ENCODE measurements at regions not wholly inside any gene's neighbourhood (a gene's known extent, or its start where the extent isn't known, plus 50 kb on each side); places are given as distances from the start of the nearest gene placed in this dataset.

DNA sequence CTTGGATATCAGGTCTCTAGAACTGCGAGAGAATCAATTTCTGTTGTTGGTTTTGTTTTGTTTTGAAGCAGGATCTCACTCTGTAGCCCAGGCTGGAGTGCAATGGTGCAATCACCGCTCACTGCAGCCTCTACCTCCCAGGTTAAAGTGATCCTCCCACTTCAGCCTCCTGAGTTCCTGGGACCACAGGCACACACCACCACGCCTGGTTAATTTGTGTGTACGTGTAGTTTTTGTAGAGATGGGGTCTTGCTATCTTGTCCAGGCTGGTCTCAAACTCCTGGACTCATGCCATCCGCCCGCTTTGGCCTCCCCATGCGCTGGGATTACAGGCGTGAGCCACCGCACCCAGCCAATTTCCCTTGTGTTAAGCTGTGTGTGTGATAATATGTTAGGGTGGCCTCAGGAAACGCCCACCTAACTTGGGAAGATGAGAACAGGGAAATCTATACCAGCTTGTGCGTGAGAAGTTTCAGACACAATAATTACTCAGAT lies 109.6 kb downstream of the SIK1 start:
- TF ChIP-seq, protein P1, sequence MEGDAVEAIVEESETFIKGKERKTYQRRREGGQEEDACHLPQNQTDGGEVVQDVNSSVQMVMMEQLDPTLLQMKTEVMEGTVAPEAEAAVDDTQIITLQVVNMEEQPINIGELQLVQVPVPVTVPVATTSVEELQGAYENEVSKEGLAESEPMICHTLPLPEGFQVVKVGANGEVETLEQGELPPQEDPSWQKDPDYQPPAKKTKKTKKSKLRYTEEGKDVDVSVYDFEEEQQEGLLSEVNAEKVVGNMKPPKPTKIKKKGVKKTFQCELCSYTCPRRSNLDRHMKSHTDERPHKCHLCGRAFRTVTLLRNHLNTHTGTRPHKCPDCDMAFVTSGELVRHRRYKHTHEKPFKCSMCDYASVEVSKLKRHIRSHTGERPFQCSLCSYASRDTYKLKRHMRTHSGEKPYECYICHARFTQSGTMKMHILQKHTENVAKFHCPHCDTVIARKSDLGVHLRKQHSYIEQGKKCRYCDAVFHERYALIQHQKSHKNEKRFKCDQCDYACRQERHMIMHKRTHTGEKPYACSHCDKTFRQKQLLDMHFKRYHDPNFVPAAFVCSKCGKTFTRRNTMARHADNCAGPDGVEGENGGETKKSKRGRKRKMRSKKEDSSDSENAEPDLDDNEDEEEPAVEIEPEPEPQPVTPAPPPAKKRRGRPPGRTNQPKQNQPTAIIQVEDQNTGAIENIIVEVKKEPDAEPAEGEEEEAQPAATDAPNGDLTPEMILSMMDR (IDR thresholded peaks at IDR 0.05; ENCODE audit: low read depth, low read length) = no peak
- TF ChIP-seq EZH2phosphoT487 (IDR thresholded peaks at IDR 0.05; ENCODE audit: low read depth) = no peak
